ENCODE measurements at regions not wholly inside any gene's neighbourhood (a gene's known extent, or its start where the extent isn't known, plus 50 kb on each side); places are given as distances from the start of the nearest gene placed in this dataset.

DNA sequence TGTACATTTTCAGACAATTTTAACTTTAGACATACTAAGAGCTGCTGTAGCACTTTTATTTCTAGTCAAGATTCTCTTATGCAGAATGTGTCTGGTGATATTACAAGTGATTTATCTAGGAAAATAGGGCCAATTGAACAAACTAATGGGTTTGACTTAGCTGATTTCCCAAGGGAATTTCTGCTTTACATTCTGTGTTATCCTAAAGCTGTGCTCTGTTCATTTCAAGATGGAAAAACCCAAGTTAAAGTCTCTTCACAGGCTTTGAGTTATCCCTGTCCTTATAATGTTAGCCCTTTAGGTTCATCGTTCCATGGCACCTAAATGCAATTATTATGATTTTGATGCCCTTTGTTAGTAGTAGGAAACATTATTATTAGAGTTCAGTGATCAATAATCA is 704.9 kb upstream of the CDH18 start:
- ATAC-seq (ENCODE audit: low read depth) = no peak
- Histone ChIP-seq H3K36me3 (ENCODE audit: low read depth) (no peaks in the 10 kb centered on the region), H3K4me1 (ENCODE audit: insufficient read depth, poor library complexity, severe bottlenecking) (no peaks in the 10 kb centered on the region), H3K4me3 (ENCODE audit: severe bottlenecking) (no peak overlapping the region), H3K9me3 (ENCODE audit: severe bottlenecking) (peaks cover 2% of the 10 kb centered on the region), H3K27me3 (ENCODE audit: insufficient read depth, poor library complexity, severe bottlenecking) (no peaks in the 10 kb centered on the region), H3K27ac (ENCODE audit: poor library complexity, severe bottlenecking) (no peak overlapping the region)
- TF ChIP-seq, protein P1, sequence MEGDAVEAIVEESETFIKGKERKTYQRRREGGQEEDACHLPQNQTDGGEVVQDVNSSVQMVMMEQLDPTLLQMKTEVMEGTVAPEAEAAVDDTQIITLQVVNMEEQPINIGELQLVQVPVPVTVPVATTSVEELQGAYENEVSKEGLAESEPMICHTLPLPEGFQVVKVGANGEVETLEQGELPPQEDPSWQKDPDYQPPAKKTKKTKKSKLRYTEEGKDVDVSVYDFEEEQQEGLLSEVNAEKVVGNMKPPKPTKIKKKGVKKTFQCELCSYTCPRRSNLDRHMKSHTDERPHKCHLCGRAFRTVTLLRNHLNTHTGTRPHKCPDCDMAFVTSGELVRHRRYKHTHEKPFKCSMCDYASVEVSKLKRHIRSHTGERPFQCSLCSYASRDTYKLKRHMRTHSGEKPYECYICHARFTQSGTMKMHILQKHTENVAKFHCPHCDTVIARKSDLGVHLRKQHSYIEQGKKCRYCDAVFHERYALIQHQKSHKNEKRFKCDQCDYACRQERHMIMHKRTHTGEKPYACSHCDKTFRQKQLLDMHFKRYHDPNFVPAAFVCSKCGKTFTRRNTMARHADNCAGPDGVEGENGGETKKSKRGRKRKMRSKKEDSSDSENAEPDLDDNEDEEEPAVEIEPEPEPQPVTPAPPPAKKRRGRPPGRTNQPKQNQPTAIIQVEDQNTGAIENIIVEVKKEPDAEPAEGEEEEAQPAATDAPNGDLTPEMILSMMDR (IDR thresholded peaks at IDR 0.05; ENCODE audit: poor library complexity, severe bottlenecking) = no peak
- no peak for DNase-seq (ENCODE audit: low spot score)

DNA sequence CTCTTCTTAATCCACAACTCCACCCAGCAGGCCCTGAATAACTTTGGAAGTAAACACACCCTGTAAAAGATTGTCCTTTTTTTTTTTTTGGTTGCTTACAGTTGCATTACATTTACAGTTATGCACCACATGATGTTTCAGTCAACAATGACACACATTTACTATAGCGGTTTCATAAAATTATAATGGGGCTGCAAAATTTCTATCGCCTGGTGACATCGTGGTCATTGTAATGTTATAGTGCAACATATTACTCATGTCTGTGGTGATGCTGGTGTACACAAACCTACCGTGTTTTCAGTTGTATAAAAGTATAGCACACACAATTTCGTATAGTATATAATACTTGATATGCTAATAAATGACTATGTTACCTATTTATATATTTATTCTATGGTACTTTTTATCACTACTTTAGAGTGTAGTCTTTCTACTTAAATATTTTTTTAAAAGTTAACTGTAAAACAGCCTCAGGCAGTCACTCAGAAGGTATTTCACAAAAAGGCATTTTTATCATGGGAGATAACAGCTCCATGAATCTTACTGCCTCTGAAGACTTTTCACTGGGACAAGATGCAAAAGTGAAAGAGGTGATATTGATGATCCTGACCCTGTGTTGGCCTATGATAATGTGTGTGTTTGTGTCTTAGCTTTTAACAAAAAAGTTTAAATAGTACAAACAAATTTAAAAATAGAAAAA is 695.4 kb upstream of the CDH18 start:
- no peaks in the 10 kb centered on the region for H3K36me3 ChIP-seq (ENCODE audit: low read depth)
- ATAC-seq (ENCODE audit: low read depth) (no peak), DNase-seq (ENCODE audit: low spot score) (no peak)
- TF ChIP-seq, protein P1 (IDR thresholded peaks at IDR 0.05; ENCODE audit: poor library complexity, severe bottlenecking) = no peak
- H3K4me3 ChIP-seq (ENCODE audit: severe bottlenecking) = no peak overlapping the region
- no peaks in the 10 kb centered on the region for H3K27me3 ChIP-seq (ENCODE audit: insufficient read depth, poor library complexity, severe bottlenecking)
- peaks cover 28% of the 10 kb centered on the region for H3K4me1 ChIP-seq (ENCODE audit: insufficient read depth, poor library complexity, severe bottlenecking)
- no peak overlapping the region for H3K27ac ChIP-seq (ENCODE audit: poor library complexity, severe bottlenecking)
- H3K9me3 ChIP-seq (ENCODE audit: severe bottlenecking) = no peaks in the 10 kb centered on the region

DNA sequence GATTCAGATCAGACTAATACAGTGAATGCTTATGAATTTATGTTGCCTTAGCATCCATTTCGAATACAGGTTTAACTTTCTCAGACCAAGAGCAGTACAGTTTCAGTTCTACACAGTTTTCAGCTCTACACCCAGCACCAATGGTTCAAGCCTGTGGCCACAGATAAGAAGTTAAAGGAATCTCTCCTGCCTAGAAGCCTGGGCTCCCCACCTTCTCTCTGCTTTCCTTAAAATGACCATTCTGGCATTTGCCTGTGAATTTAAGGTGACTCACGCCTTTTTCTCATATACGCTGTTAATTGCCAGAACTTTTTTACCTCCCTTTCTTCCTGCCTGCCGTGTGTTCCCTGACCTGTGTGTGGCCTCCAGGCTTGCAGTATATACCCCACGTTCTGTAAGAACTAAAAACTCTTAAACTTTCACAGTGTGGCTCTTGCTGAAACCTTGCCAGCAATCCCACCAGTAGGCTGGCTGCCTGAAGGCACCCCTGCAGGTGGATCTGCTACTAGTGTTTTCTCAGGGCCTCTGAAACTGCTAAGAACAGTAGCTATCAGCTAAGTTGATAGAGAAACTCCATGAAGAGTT is 692.8 kb upstream of the CDH18 start:
- Histone ChIP-seq H3K36me3 (ENCODE audit: low read depth) (no peaks in the 10 kb centered on the region), H3K4me3 (ENCODE audit: severe bottlenecking) (no peak overlapping the region), H3K27ac (ENCODE audit: poor library complexity, severe bottlenecking) (peak overlapping the region; percentile 80), H3K4me1 (ENCODE audit: insufficient read depth, poor library complexity, severe bottlenecking) (peaks cover 32% of the 10 kb centered on the region), H3K27me3 (ENCODE audit: insufficient read depth, poor library complexity, severe bottlenecking) (no peaks in the 10 kb centered on the region), H3K9me3 (ENCODE audit: severe bottlenecking) (no peaks in the 10 kb centered on the region)
- TF ChIP-seq, protein P1 (IDR thresholded peaks at IDR 0.05; ENCODE audit: poor library complexity, severe bottlenecking) = no peak
- ATAC-seq (ENCODE audit: low read depth) (no peak), DNase-seq (ENCODE audit: low spot score) (no peak)

DNA sequence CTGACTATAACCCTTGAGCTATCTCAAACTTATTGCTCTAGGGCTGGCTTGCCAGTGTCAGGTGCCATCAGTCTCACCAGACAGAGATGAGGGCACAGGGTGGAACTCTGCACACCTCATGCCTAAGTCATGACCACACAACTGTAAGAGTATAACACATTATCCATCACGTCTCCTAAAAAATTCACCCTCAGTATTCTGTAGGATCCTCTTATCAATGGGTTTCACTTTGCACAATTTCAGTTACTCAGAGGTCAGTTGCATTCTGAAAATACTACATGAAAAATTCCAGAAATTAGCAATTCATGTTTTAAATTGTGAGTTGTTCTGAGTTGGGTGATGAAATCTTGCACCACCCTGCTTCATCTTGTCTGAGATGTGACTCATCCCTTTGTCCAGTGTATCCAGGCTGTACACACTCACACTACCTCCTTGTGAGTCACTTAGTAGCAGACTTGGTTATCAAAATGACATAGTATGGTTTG is 690.9 kb upstream of the CDH18 start:
- Histone ChIP-seq H3K4me3 (ENCODE audit: severe bottlenecking) (no peak overlapping the region), H3K4me1 (ENCODE audit: insufficient read depth, poor library complexity, severe bottlenecking) (peaks cover 32% of the 10 kb centered on the region), H3K9me3 (ENCODE audit: severe bottlenecking) (no peaks in the 10 kb centered on the region), H3K36me3 (ENCODE audit: low read depth) (no peaks in the 10 kb centered on the region), H3K27me3 (ENCODE audit: insufficient read depth, poor library complexity, severe bottlenecking) (no peaks in the 10 kb centered on the region), H3K27ac (ENCODE audit: poor library complexity, severe bottlenecking) (peak overlapping the region; percentile 80)
- ATAC-seq (ENCODE audit: low read depth) (peak; percentile 98), DNase-seq (ENCODE audit: low spot score) (peak; percentile 81)
- TF ChIP-seq, protein P1 (IDR thresholded peaks at IDR 0.05; ENCODE audit: poor library complexity, severe bottlenecking) = no peak

DNA sequence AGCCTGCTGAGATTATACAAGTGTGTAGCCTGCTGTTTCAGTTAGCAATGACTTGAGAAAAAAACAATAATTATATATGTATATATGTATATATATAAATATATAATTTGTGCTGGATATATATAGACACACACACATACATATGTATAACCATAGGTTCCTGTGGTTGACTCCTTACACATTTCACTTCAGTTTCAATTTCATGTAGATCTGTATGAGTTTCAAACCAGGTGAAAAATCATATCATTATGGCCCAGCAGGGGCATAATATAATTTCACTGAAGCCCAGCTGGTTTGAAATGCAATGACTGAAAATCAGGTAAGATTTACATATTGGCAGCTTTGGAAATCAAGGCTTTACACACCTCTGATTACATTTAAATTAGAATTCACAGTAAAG is 690.4 kb upstream of the CDH18 start:
- DNase-seq (ENCODE audit: low spot score) (no peak), ATAC-seq (ENCODE audit: low read depth) (no peak)
- Histone ChIP-seq H3K9me3 (ENCODE audit: severe bottlenecking) (no peaks in the 10 kb centered on the region), H3K4me3 (ENCODE audit: severe bottlenecking) (no peak overlapping the region), H3K27ac (ENCODE audit: poor library complexity, severe bottlenecking) (peak overlapping the region; percentile 80), H3K36me3 (ENCODE audit: low read depth) (no peaks in the 10 kb centered on the region), H3K4me1 (ENCODE audit: insufficient read depth, poor library complexity, severe bottlenecking) (peaks cover 32% of the 10 kb centered on the region), H3K27me3 (ENCODE audit: insufficient read depth, poor library complexity, severe bottlenecking) (no peaks in the 10 kb centered on the region)
- TF ChIP-seq, protein P1 (IDR thresholded peaks at IDR 0.05; ENCODE audit: poor library complexity, severe bottlenecking) = no peak

Measured in RWPE2 (cell line).